ENCODE measurements at regions not wholly inside any gene's neighbourhood (a gene's known extent, or its start where the extent isn't known, plus 50 kb on each side); places are given as distances from the start of the nearest gene placed in this dataset.

GRCh38 chr2:217407362-217407761 lies 547.5 kb upstream of the TNP1 start:
- DNase-seq (ENCODE audit: low spot score), result no peak

GRCh38 chr2:217404236-217404760 lies 544.4 kb upstream of the TNP1 start:
- no peak for DNase-seq (ENCODE audit: low spot score)

- no peak for DNase-seq (ENCODE audit: low spot score)
Observed at GRCh38 chr2:217402761-217403383, 543.0 kb upstream of the TNP1 start.

GRCh38 chr2:217402144-217402543 lies 542.3 kb upstream of the TNP1 start:
- DNase-seq (ENCODE audit: low spot score), result no peak

- DNase-seq (ENCODE audit: low spot score), result no peak
Observed at GRCh38 chr2:217399291-217399690, 539.4 kb upstream of the TNP1 start.

GRCh38 chr2:217398860-217399259 lies 539.0 kb upstream of the TNP1 start:
- no peak for DNase-seq (ENCODE audit: low spot score)

GRCh38 chr2:217398101-217398500 lies 538.2 kb upstream of the TNP1 start:
- DNase-seq (ENCODE audit: low spot score), result no peak

- DNase-seq (ENCODE audit: low spot score), result no peak
Observed at GRCh38 chr2:217396586-217396985, 536.7 kb upstream of the TNP1 start.

GRCh38 chr2:217396165-217396564 lies 536.3 kb upstream of the TNP1 start:
- DNase-seq (ENCODE audit: low spot score), result no peak

GRCh38 chr2:217394510-217395351 lies 534.9 kb upstream of the TNP1 start:
- no peak for DNase-seq (ENCODE audit: low spot score)

- no peak for DNase-seq (ENCODE audit: low spot score)
Observed at GRCh38 chr2:217393585-217394032, 533.7 kb upstream of the TNP1 start.

- no peak for DNase-seq (ENCODE audit: low spot score)
Observed at GRCh38 chr2:217392930-217393584, 533.2 kb upstream of the TNP1 start.

GRCh38 chr2:217387776-217388387 lies 528.0 kb upstream of the TNP1 start:
- no peak for DNase-seq (ENCODE audit: low spot score)

- DNase-seq (ENCODE audit: low spot score), result no peak
Observed at GRCh38 chr2:217386041-217386440, 526.2 kb upstream of the TNP1 start.

- no peak for DNase-seq (ENCODE audit: low spot score)
Observed at GRCh38 chr2:217383620-217384019, 523.8 kb upstream of the TNP1 start.

GRCh38 chr2:217382794-217383193 lies 522.9 kb upstream of the TNP1 start:
- no peak for DNase-seq (ENCODE audit: low spot score)

GRCh38 chr2:217379807-217380206 lies 519.9 kb upstream of the TNP1 start:
- DNase-seq (ENCODE audit: low spot score), result no peak

- no peak for DNase-seq (ENCODE audit: low spot score)
Observed at GRCh38 chr2:217372794-217373193, 512.9 kb upstream of the TNP1 start.

- DNase-seq (ENCODE audit: low spot score), result no peak
Observed at GRCh38 chr2:217371781-217372213, 511.9 kb upstream of the TNP1 start.

GRCh38 chr2:217370391-217370790 lies 510.5 kb upstream of the TNP1 start:
- DNase-seq (ENCODE audit: low spot score), result no peak

GRCh38 chr2:217367464-217367863 lies 507.6 kb upstream of the TNP1 start:
- no peak for DNase-seq (ENCODE audit: low spot score)

GRCh38 chr2:217366966-217367365 lies 507.1 kb upstream of the TNP1 start:
- no peak for DNase-seq (ENCODE audit: low spot score)

Measured in iPS-NIHi11 (cell line).